ENCODE measurements at regions not wholly inside any gene's neighbourhood (a gene's known extent, or its start where the extent isn't known, plus 50 kb on each side); places are given as distances from the start of the nearest gene placed in this dataset.

DNA sequence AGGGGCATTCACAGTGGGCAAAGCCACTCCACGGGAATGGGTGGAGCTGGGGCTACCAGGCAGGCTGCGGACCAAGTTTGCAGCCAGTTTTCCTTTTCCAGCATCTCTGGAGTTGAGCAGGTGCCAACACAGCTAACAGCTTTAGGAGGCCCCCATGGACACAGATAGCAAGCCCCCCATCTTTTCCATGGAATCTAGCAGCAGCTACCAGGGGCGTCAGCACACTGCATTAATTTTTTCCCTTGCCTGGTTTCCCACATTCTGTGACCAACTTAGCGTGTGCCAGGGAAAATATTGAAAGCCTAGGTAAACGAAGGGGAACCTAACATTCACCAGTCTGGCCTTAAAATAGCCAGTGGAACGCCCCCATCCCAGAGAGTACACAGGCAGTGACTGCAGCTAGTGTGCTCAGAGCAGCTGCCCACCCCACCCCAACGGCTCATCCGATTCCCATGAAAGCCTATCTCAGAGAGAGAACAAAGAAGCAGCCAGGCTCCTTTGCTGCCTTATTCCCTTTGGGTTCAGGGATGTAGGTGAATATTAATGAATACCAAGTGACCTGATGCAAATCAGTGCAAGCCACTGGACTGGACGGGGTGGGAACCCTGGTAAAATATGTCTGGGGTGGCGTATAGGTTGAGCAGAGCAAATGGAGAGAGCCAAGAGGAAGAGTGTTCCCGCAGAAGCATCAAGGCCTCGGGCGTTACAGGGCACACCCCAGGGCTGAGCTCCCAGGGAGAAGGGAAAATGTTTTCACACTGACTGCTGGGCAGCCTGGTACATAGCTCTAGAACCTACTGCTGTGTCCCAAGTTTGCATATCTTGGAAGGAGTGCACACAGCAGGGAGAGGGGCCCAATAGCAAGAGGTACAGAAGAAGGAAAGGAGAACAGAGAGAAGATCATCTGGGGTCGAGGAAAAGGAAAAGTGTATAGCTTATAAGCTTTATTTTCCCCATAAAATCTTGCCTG is 73.9 kb upstream of the SOX9 start:
- TF ChIP-seq POLR2AphosphoS5 (IDR thresholded peaks at IDR 0.05; ENCODE audit: low read depth, low read length) (no peak), TAF1 (IDR thresholded peaks at IDR 0.05; ENCODE audit: borderline replicate concordance, low read depth, low read length) (no peak), POLR2A (IDR thresholded peaks at IDR 0.05; ENCODE audit: low read depth, low read length) (no peak)
